Left lung (tissue), 4 donors: ENCODE measurements at regions not wholly inside any gene's neighbourhood (a gene's known extent, or its start where the extent isn't known, plus 50 kb on each side); places are given as distances from the start of the nearest gene placed in this dataset.

Experiments used
- ATAC-seq: fragments of 200-7000 bp; cut with Tn5 transposase; one replicate; pipeline ENCODE4 v1.9.1; 2020; ENCODE audit warnings: moderate library complexity
- DNase-seq, 4 donors: peaks; one replicate each; pipeline ENCODE4 v3.0.0-alpha.2; 2013 to 2020
- H3K27ac ChIP-seq, 2 donors: fragments of 200-600 bp; sonication (generic) in 1 of 2; one replicate each; pipeline versions ENCODE4 v1.5.0 to v1.8.0; 2020 to 2021
- H3K27me3 ChIP-seq, 2 donors: fragments of 200-600 bp; sonication (generic) in 1 of 2; one replicate each; pipeline versions ENCODE4 v1.5.0 to v1.8.0; 2020 to 2021
- H3K36me3 ChIP-seq, 2 donors: fragments of 200-600 bp; sonication (generic) in 1 of 2; one replicate each; pipeline versions ENCODE4 v1.5.0 to v1.8.0; 2020 to 2021
- H3K4me1 ChIP-seq, 2 donors: fragments of 200-600 bp; one replicate each; pipeline ENCODE4 v1.8.0; 2021
- H3K4me3 ChIP-seq, 2 donors: fragments of 200-600 bp; sonication (generic) in 1 of 2; one replicate each; pipeline versions ENCODE4 v1.5.0 to v1.8.0; 2020 to 2021; ENCODE audit warnings: mild to moderate bottlenecking in 1 of 2
- H3K9me3 ChIP-seq, 2 donors: fragments of 200-600 bp; sonication (generic) in 1 of 2; one replicate each; pipeline versions ENCODE4 v1.5.0 to v1.8.0; 2020 to 2021
- intact Hi-C, 2 donors: fragments of 100-400 bp; cut with DNase I; formaldehyde crosslinking; loops; one replicate each; pipeline versions ENCODE4 v1.11.2 to v1.14.2; 2022
- TF ChIP-seq, protein P1 (sequence below), 2 donors: fragments of 200-600 bp; sonication (generic) in 1 of 2; IDR thresholded peaks; one replicate each; pipeline versions ENCODE4 v1.5.0 to v1.8.0; 2021; ENCODE audit warnings: antibody characterized with exemption in 2 of 2
- donor health status: DM: no; HTN: yes; CAD: no.
- donor health status: DM: no; HTN: no; CAD: no.

DNA sequence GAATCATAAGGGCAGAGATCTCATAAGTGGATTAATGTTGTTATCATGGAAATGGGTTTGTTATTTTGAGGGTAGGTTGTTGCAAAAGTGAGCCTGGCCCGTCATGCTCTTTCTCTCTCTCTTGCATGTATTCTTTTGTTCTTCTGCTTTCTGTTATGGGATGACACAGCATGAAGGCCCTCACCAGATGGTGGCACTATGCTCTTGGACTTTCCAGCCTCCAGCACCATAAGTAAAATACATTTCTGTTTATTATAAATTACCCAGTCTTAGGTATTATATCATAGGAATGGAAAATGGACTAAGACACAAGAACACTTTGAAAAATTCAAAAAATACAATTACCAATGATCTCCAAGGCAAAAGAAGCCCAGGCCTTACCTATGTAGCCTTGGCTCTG lies 676.1 kb downstream of the PTPRU start:
- H3K36me3 ChIP-seq, result no peaks in the 10 kb centered on the region
- no peaks in the 10 kb centered on the region for H3K9me3 ChIP-seq
- no peak overlapping the region for H3K4me3 ChIP-seq
- intact Hi-C loops, result no loop called here
- TF ChIP-seq, protein P1, sequence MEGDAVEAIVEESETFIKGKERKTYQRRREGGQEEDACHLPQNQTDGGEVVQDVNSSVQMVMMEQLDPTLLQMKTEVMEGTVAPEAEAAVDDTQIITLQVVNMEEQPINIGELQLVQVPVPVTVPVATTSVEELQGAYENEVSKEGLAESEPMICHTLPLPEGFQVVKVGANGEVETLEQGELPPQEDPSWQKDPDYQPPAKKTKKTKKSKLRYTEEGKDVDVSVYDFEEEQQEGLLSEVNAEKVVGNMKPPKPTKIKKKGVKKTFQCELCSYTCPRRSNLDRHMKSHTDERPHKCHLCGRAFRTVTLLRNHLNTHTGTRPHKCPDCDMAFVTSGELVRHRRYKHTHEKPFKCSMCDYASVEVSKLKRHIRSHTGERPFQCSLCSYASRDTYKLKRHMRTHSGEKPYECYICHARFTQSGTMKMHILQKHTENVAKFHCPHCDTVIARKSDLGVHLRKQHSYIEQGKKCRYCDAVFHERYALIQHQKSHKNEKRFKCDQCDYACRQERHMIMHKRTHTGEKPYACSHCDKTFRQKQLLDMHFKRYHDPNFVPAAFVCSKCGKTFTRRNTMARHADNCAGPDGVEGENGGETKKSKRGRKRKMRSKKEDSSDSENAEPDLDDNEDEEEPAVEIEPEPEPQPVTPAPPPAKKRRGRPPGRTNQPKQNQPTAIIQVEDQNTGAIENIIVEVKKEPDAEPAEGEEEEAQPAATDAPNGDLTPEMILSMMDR (IDR thresholded peaks at IDR 0.05), result no peak
- no peak for ATAC-seq
- no peaks in the 10 kb centered on the region for H3K4me1 ChIP-seq
- DNase-seq, result peak in 2 of 4 donors; percentile 5 to 13
- H3K27ac ChIP-seq, result no peak overlapping the region
- peaks cover 0 to 53% of the 10 kb centered on the region in 2 donors for H3K27me3 ChIP-seq

DNA sequence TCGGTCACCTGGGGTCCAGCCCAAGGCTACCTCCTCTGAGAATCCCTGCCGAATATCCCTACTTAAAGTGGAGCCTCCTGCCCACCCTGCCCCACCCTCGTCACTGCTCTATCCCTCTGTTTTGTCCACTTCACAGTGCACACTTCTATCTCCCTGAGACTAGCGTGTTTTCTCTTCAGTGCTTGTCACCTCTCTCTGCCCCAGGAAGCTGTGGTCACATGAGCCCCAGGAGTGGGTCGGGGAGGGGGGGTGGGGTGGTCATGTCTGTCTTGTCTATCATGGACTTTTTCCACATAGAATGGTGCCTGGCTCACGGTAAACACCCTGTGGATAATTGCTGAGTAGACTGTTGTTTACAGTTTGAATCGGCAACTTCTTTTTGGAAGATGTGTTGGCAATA lies 673.6 kb downstream of the PTPRU start:
- TF ChIP-seq, protein P1 (IDR thresholded peaks at IDR 0.05), result no peak
- Histone ChIP-seq H3K4me3 (no peak overlapping the region), H3K4me1 (no peaks in the 10 kb centered on the region), H3K36me3 (no peaks in the 10 kb centered on the region), H3K27me3 (peaks cover 0 to 47% of the 10 kb centered on the region in 2 donors), H3K27ac (no peak overlapping the region), H3K9me3 (no peaks in the 10 kb centered on the region)
- DNase-seq, result no peak
- ATAC-seq, result no peak
- intact Hi-C loops, result no loop called here

DNA sequence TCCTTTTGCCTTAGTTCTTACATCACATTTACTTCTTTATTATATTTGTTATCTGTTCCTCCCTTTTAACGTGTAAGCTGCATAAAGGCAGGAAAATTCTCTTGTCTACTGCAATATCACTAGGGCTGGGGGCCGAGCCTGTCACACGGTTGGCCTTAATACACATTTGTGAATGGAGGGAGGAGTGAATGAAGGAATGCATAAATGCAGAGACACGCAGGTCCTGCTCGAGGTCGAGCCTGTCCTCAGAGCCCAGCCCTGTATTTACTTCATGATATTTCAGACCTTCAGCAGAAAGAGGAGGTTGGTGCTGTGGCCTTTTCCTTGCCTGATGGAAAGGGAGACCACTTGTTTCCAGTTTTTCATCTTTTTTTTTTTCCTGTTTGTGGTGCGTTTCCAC lies 671.3 kb downstream of the PTPRU start:
- H3K36me3 ChIP-seq, result no peaks in the 10 kb centered on the region
- TF ChIP-seq, protein P1 (IDR thresholded peaks at IDR 0.05), result no peak
- H3K4me1 ChIP-seq, result no peaks in the 10 kb centered on the region
- peaks cover 0 to 45% of the 10 kb centered on the region in 2 donors for H3K27me3 ChIP-seq
- ATAC-seq (no peak), DNase-seq (no peak)
- no peak overlapping the region for H3K27ac ChIP-seq
- no peak overlapping the region for H3K4me3 ChIP-seq
- intact Hi-C loops, result no loop called here
- no peaks in the 10 kb centered on the region for H3K9me3 ChIP-seq

DNA sequence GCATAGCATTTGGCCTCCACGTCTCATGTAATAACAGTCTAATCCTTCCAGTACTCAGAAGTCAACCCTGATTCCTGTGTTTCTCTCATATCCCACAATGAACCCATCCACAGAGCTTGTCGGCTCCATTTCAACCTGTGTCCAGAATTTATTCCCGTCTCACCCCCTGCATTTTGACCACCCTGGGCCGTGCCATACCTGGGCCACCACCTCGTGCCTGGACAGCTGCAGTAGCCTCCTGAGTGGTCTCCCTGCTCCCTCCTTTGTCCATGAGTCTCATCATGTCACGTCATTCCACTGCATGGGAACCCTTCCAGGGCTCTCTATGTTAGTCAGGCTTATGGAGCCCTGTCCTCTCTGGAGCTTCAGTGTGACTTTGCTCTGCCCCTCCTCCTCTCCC lies 670.6 kb downstream of the PTPRU start:
- TF ChIP-seq, protein P1 (IDR thresholded peaks at IDR 0.05), result no peak
- Histone ChIP-seq H3K27ac (no peak overlapping the region), H3K27me3 (peaks cover 0 to 51% of the 10 kb centered on the region in 2 donors), H3K9me3 (no peaks in the 10 kb centered on the region), H3K4me3 (no peak overlapping the region), H3K4me1 (no peaks in the 10 kb centered on the region), H3K36me3 (no peaks in the 10 kb centered on the region)
- DNase-seq (no peak), ATAC-seq (no peak)
- intact Hi-C loops, result no loop called here

DNA sequence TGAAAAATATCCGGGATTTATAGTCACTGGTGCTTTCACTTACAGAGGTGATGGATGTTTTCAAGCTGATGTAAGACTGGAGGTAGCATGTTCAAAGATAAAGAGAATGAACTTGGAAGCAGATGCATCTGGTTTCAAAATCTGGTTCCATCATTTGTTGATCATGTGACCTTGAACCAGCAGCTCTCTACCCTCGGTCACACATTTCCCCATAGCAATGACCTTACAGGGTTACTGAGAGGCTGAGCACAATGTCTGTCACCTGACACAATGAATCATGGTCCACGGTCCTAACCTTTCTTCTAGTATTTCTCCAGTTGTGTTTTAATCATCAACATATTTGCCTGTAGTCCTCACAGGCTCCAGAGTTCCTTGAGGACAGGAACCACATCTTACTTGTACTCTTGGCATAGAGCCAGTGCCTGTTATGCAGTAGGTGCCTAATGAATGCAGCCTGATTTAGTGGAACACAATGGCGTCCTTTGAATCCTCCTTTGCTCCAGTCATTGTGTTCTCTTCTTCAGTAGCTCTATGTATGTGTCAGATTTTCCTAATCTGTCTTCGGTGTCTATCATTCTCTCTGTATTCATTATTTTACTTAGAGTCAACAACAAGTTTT lies 667.3 kb downstream of the PTPRU start:
- peaks cover 0 to 65% of the 10 kb centered on the region in 2 donors for H3K27me3 ChIP-seq
- intact Hi-C loops, result no loop called here

More for the DNA sequence above, 667.3 kb downstream of the PTPRU start:
- no peaks in the 10 kb centered on the region for H3K4me1 ChIP-seq
- H3K4me3 ChIP-seq, result no peak overlapping the region
- H3K36me3 ChIP-seq, result no peaks in the 10 kb centered on the region
- no peak overlapping the region for H3K27ac ChIP-seq
- ATAC-seq (no peak), DNase-seq (no peak)
- H3K9me3 ChIP-seq, result no peaks in the 10 kb centered on the region
- TF ChIP-seq, protein P1 (IDR thresholded peaks at IDR 0.05), result no peak
